ENCODE measurements at regions not wholly inside any gene's neighbourhood (a gene's known extent, or its start where the extent isn't known, plus 50 kb on each side); places are given as distances from the start of the nearest gene placed in this dataset.

- TF ChIP-seq GATA2 (IDR thresholded peaks at IDR 0.05; ENCODE audit: low read depth, low read length) (no peak), GATA3 (IDR thresholded peaks at IDR 0.05; ENCODE audit: low read depth, low read length) (no peak)
These were observed 112.2 kb upstream of the ANKRD55 start for GRCh38 chr5:56345352-56345751.

Measured in SH-SY5Y (cell line).